B cell (primary cell): ENCODE measurements at regions not wholly inside any gene's neighbourhood (a gene's known extent, or its start where the extent isn't known, plus 50 kb on each side); places are given as distances from the start of the nearest gene placed in this dataset.

Experiments used
- ATAC-seq: fragments of 200-7000 bp; cut with Tn5 transposase; one replicate; pipeline ENCODE4 v1.10.0; 2021; ENCODE audit warnings: low read depth, mild to moderate bottlenecking, moderate number of reproducible peaks, moderate library complexity
- CTCF ChIA-PET: fragments of 350-600 bp; sonication (Branson Sonifier 250); formaldehyde crosslinking; loops from one replicate; lab custom pipeline; 2021; ENCODE audit warnings: antibody characterized with exemption, inconsistent platforms; lab: Charles Lee
- POLR2A ChIA-PET: fragments of 350-600 bp; sonication (Branson Sonifier 250); formaldehyde crosslinking; loops from one replicate; lab custom pipeline; 2021; ENCODE audit warnings: antibody characterized with exemption; lab: Charles Lee
- DNase-seq: peaks from one replicate; pipeline ENCODE4 v3.0.0; 2013
- H2AFZ ChIP-seq: 2 replicates; pipeline ENCODE4 v1.6.1; 2012; ENCODE audit warnings: mild to moderate bottlenecking, low read depth, low read length; ENCODE audit not compliant: insufficient read depth, poor library complexity, severe bottlenecking
- H3K27ac ChIP-seq, 2 donors: 1 replicate in 1 of 2; 2 replicates in 1 of 2; pipeline ENCODE4 v1.5.1; 2012 to 2013; ENCODE audit warnings: low read length in 2 of 2, mild to moderate bottlenecking in 2 of 2, moderate library complexity in 1 of 2
- H3K27me3 ChIP-seq, 4 experiments: fragments of 200-600 bp in 1 of 4; sonication (generic) in 1 of 4; replicated peaks in 1 of 4; 1 replicate in 2 of 4; 2 replicates in 2 of 4; pipeline versions ENCODE4 v1.6.1 to v1.7.0; 2013 to 2016; ENCODE audit warnings: low read length in 3 of 4, mild to moderate bottlenecking in 2 of 4, mixed read lengths in 1 of 4, moderate library complexity in 1 of 4; ENCODE audit not compliant: insufficient read depth in 4 of 4, control insufficient read depth in 3 of 4; ENCODE audit errors: control extremely low read depth in 1 of 4
- H3K36me3 ChIP-seq, 2 experiments: replicated peaks in 1 of 2; 1 replicate in 1 of 2; 2 replicates in 1 of 2; pipeline versions ENCODE4 v1.6.1 to v1.7.1; 2013; ENCODE audit warnings: low read length in 1 of 2; ENCODE audit not compliant: insufficient read depth in 2 of 2, control insufficient read depth in 1 of 2; ENCODE audit errors: control extremely low read depth in 1 of 2, extremely low read depth in 1 of 2
- H3K4me1 ChIP-seq, 2 donors: fragments of 200-600 bp in 1 of 2; sonication (generic) in 1 of 2; 1 replicate in 1 of 2; 2 replicates in 1 of 2; pipeline versions ENCODE4 v1.5.1 to v1.6.1; 2013 to 2017; ENCODE audit warnings: low read length in 2 of 2; ENCODE audit not compliant: control insufficient read depth in 2 of 2, insufficient read depth in 2 of 2
- H3K4me2 ChIP-seq: replicated peaks from 2 replicates; pipeline ENCODE3; 2012; ENCODE audit warnings: mild to moderate bottlenecking, low read depth, low read length; ENCODE audit not compliant: poor library complexity, severe bottlenecking
- H3K4me3 ChIP-seq, 5 experiments: fragments of 200-600 bp in 1 of 5; sonication (generic) in 1 of 5; 1 replicate in 3 of 5; 2 replicates in 2 of 5; pipeline versions ENCODE4 v1.5.1 to v1.7.0; 2011 to 2016; ENCODE audit warnings: low read length in 4 of 5, mild to moderate bottlenecking in 4 of 5, low read depth in 2 of 5, control low read depth in 1 of 5, moderate library complexity in 1 of 5; ENCODE audit not compliant: insufficient read depth in 1 of 5; ENCODE audit errors: control extremely low read depth in 1 of 5, extremely low read depth in 1 of 5
- H3K79me2 ChIP-seq: fragments of 200-600 bp; sonication (generic); one replicate; pipeline ENCODE4 v1.6.0; 2016; ENCODE audit warnings: low read length; ENCODE audit not compliant: control insufficient read depth, insufficient read depth
- H3K9ac ChIP-seq: fragments of 200-600 bp; sonication (generic); 2 replicates; pipeline ENCODE4 v1.6.1; 2017; ENCODE audit warnings: mild to moderate bottlenecking, low read length, moderate library complexity
- H3K9me3 ChIP-seq, 3 donors: one replicate each; pipeline versions ENCODE4 v1.6.1 to v1.7.1; 2013; ENCODE audit warnings: low read length in 2 of 3; ENCODE audit not compliant: control insufficient read depth in 2 of 3, insufficient read depth in 1 of 3; ENCODE audit errors: control extremely low read depth in 1 of 3
- H4K20me1 ChIP-seq: 2 replicates; pipeline ENCODE4 v1.6.0; 2012; ENCODE audit warnings: mild to moderate bottlenecking, low read length; ENCODE audit not compliant: insufficient read depth, control insufficient read depth, poor library complexity, severe bottlenecking
- H3K27ac Mint-ChIP-seq: one replicate; pipeline ENCODE4 v1.8.0; 2021; ENCODE audit warnings: mixed read lengths
- H3K27me3 Mint-ChIP-seq: one replicate; pipeline ENCODE4 v1.8.0; 2021; ENCODE audit warnings: mixed read lengths
- H3K4me1 Mint-ChIP-seq: one replicate; pipeline ENCODE4 v1.8.0; 2021; ENCODE audit warnings: mixed read lengths
- H3K4me3 Mint-ChIP-seq: one replicate; pipeline ENCODE4 v1.8.0; 2021; ENCODE audit warnings: mixed read lengths
- H3K9me3 Mint-ChIP-seq: one replicate; pipeline ENCODE4 v1.8.0; 2022; ENCODE audit warnings: mixed read lengths; ENCODE audit not compliant: insufficient read depth
- CTCF ChIP-seq: fragments of 200-600 bp; IDR thresholded peaks from one replicate; pipeline ENCODE4 v1.8.0; 2022; ENCODE audit warnings: antibody characterized with exemption, mild to moderate bottlenecking
- EZH2 ChIP-seq: IDR thresholded peaks from 2 replicates; pipeline ENCODE4 v1.6.1; 2012; ENCODE audit warnings: borderline replicate concordance, low read depth, mild to moderate bottlenecking, moderate library complexity, low read length; ENCODE audit not compliant: insufficient read depth, poor library complexity, severe bottlenecking
- WGBS: methylation state at CpG from one replicate; pipeline ENCODE4 v1.1.5; 2013; ENCODE audit warnings: missing lambda C conversion rate; ENCODE audit not compliant: insufficient coverage; 5-methylcytosine and 5-hydroxymethylcytosine counted together
- intact Hi-C: fragments of 100-400 bp; cut with micrococcal nuclease; formaldehyde crosslinking; loops from one replicate; pipeline ENCODE4 v1.10.0; 2022

GRCh38 chr11:89608234-89608966 lies 101.7 kb upstream of the TRIM77 start:
- H3K27me3 ChIP-seq, result no peaks in the 10 kb centered on the region
- H3K36me3 ChIP-seq, result no peaks in the 10 kb centered on the region
- no peak overlapping the region for H3K4me3 ChIP-seq
- no peaks in the 10 kb centered on the region for H3K9me3 ChIP-seq
- H2AFZ ChIP-seq, result no peak overlapping the region
- DNase-seq, result no peak
- H3K27ac ChIP-seq, result no peak overlapping the region
- no peak overlapping the region for H3K4me2 ChIP-seq
- no CpG with 5 or more reads among the region's 4 CpGs for WGBS
- TF ChIP-seq CTCF (no peak), EZH2 (no peak)
- Mint-ChIP-seq H3K4me3 (no peak overlapping the region), H3K4me1 (no peaks in the 10 kb centered on the region), H3K9me3 (no peaks in the 10 kb centered on the region), H3K27me3 (no peaks in the 10 kb centered on the region), H3K27ac (no peak overlapping the region)
- no peak for ATAC-seq
- peaks cover 4 to 6% of the 10 kb centered on the region in 2 donors for H3K4me1 ChIP-seq
- intact Hi-C loops, result no loop called here
- CTCF ChIA-PET, result no interaction called here
- H3K79me2 ChIP-seq, result no peaks in the 10 kb centered on the region
- H3K9ac ChIP-seq, result no peak overlapping the region
- POLR2A ChIA-PET, result no interaction called here
- no peaks in the 10 kb centered on the region for H4K20me1 ChIP-seq

GRCh38 chr11:89612096-89612495 lies 98.0 kb upstream of the TRIM77 start:
- H3K4me3 ChIP-seq, result no peak overlapping the region
- peaks cover 4 to 6% of the 10 kb centered on the region in 2 donors for H3K4me1 ChIP-seq
- no peak for TF ChIP-seq CTCF
- no peak for TF ChIP-seq EZH2
- intact Hi-C loops, result no loop called here
- no peaks in the 10 kb centered on the region for H3K79me2 ChIP-seq
- peak overlapping the region; percentile 23 for H3K9ac ChIP-seq
- no peaks in the 10 kb centered on the region for H3K36me3 ChIP-seq
- peak overlapping the region; percentile 40 for H3K4me2 ChIP-seq
- H3K27me3 Mint-ChIP-seq, result no peaks in the 10 kb centered on the region
- no peaks in the 10 kb centered on the region for H4K20me1 ChIP-seq
- no peak for ATAC-seq
- H3K27ac ChIP-seq, result no peak overlapping the region
- H2AFZ ChIP-seq, result peak overlapping the region; percentile 46
- no peaks in the 10 kb centered on the region for H3K27me3 ChIP-seq
- no peaks in the 10 kb centered on the region for H3K4me1 Mint-ChIP-seq
- H3K27ac Mint-ChIP-seq, result no peak overlapping the region
- no peak for DNase-seq
- no peaks in the 10 kb centered on the region for H3K9me3 Mint-ChIP-seq
- WGBS, result 14% methylated on average over 1 of the region's 4 CpGs
- H3K9me3 ChIP-seq, result no peaks in the 10 kb centered on the region
- ChIA-PET CTCF (no interaction called here), POLR2A (no interaction called here)
- H3K4me3 Mint-ChIP-seq, result no peak overlapping the region
